ENCODE measurements at regions not wholly inside any gene's neighbourhood (a gene's known extent, or its start where the extent isn't known, plus 50 kb on each side); places are given as distances from the start of the nearest gene placed in this dataset.
"Not testable (repeated sequence)": the region's sequence is repeated elsewhere in the genome, so short reads cannot be mapped to it uniquely, and the experiment has no call there.

GRCh38 chr10:118963933-118964332 lies 65.6 kb upstream of the NANOS1 start:
- POLR2A ChIA-PET = no interaction called here
- H3K4me2 ChIP-seq = no peak overlapping the region
- no peak overlapping the region for H2AFZ ChIP-seq (ENCODE audit: low read depth)
- H4K20me1 ChIP-seq (ENCODE audit: insufficient read depth) = no peaks in the 10 kb centered on the region
- no peaks in the 10 kb centered on the region for H3K36me3 ChIP-seq (replicated peaks in 1 of 2; ENCODE audit: control insufficient read depth in 1 of 2, insufficient read depth in 2 of 2, low read length in 1 of 2)
- peaks cover 5 to 33% of the 10 kb centered on the region in 2 experiments; a peak in 1 of 4 replicates for H3K4me1 ChIP-seq (ENCODE audit: control insufficient read depth in 1 of 2, insufficient read depth in 2 of 2, low read depth in 1 of 2, low read length in 1 of 2)
- no peak for DNase-seq
- H3K79me2 ChIP-seq (ENCODE audit: insufficient read depth) = no peaks in the 10 kb centered on the region
- H3K27me3 ChIP-seq (ENCODE audit: insufficient read depth) = no peaks in the 10 kb centered on the region
- no peaks in the 10 kb centered on the region for H3F3A ChIP-seq (replicated peaks; ENCODE audit: insufficient read depth)
- no peak overlapping the region for H3K9ac ChIP-seq
- no peaks in the 10 kb centered on the region for H3K9me2 ChIP-seq
- H3K27ac ChIP-seq (ENCODE audit: low read depth in 2 of 2, low read length in 1 of 2) = no peak overlapping the region
- CTCF ChIA-PET = no interaction called here
- TF ChIP-seq REST (IDR thresholded peaks at IDR 0.05; ENCODE audit: low read depth, low read length) = no peak
- TF ChIP-seq GABPA (IDR thresholded peaks at IDR 0.05; ENCODE audit: low read depth) = no peak
- no peak for TF ChIP-seq NRF1 (IDR thresholded peaks at IDR 0.05; ENCODE audit: low read depth, low read length)
- no peak for TF ChIP-seq RXRA (IDR thresholded peaks at IDR 0.05; ENCODE audit: borderline replicate concordance, low read depth)
- TF ChIP-seq EP300 (IDR thresholded peaks at IDR 0.05; ENCODE audit: borderline replicate concordance in 1 of 2, low read depth in 1 of 2, low read length in 1 of 2) = no peak
- no peak overlapping the region for H3K4me3 ChIP-seq (ENCODE audit: low read depth in 2 of 2, low read length in 1 of 2)
- no peaks in the 10 kb centered on the region for H3K9me3 ChIP-seq
- WGBS (ENCODE audit: low lambda C conversion rate) = no CpG with 5 or more reads among the region's 2 CpGs

- DNase-seq; H3K9me3 ChIP-seq; H2AFZ ChIP-seq (ENCODE audit: low read depth); H3K4me2 ChIP-seq; H3F3A ChIP-seq (replicated peaks; ENCODE audit: insufficient read depth); H3K9ac ChIP-seq; H3K79me2 ChIP-seq (ENCODE audit: insufficient read depth); CTCF ChIA-PET; H3K27ac ChIP-seq (ENCODE audit: low read depth in 2 of 2, low read length in 1 of 2); H3K4me3 ChIP-seq (ENCODE audit: low read depth in 2 of 2, low read length in 1 of 2); H4K20me1 ChIP-seq (ENCODE audit: insufficient read depth); POLR2A ChIA-PET; H3K36me3 ChIP-seq (replicated peaks in 1 of 2; ENCODE audit: control insufficient read depth in 1 of 2, insufficient read depth in 2 of 2, low read length in 1 of 2); H3K9me2 ChIP-seq; H3K27me3 ChIP-seq (ENCODE audit: insufficient read depth): not testable (repeated sequence)
- peaks cover under 1 to 28% of the 10 kb centered on the region in 2 experiments; a peak in 1 of 4 replicates for H3K4me1 ChIP-seq (ENCODE audit: control insufficient read depth in 1 of 2, insufficient read depth in 2 of 2, low read depth in 1 of 2, low read length in 1 of 2)
- 87% methylated on average over 3 of the region's 3 CpGs for WGBS (ENCODE audit: low lambda C conversion rate)
Measured at GRCh38 chr10:118964476-118964875, 65.0 kb upstream of the NANOS1 start.

- no peak overlapping the region for H3K4me2 ChIP-seq
- H3K27ac ChIP-seq (ENCODE audit: low read depth in 2 of 2, low read length in 1 of 2) = no peak overlapping the region
- no peaks in the 10 kb centered on the region for H3K27me3 ChIP-seq (ENCODE audit: insufficient read depth)
- no peaks in the 10 kb centered on the region for H3K36me3 ChIP-seq (replicated peaks in 1 of 2; ENCODE audit: control insufficient read depth in 1 of 2, insufficient read depth in 2 of 2, low read length in 1 of 2)
- no peaks in the 10 kb centered on the region for H3F3A ChIP-seq (replicated peaks; ENCODE audit: insufficient read depth)
- no peak overlapping the region for H3K4me3 ChIP-seq (ENCODE audit: low read depth in 2 of 2, low read length in 1 of 2)
- no peaks in the 10 kb centered on the region for H3K79me2 ChIP-seq (ENCODE audit: insufficient read depth)
- no peaks in the 10 kb centered on the region for H3K9me3 ChIP-seq
- H3K4me1 ChIP-seq (ENCODE audit: control insufficient read depth in 1 of 2, insufficient read depth in 2 of 2, low read depth in 1 of 2, low read length in 1 of 2) = peaks cover 0 to 28% of the 10 kb centered on the region in 2 experiments; a peak in 1 of 4 replicates
- no peak overlapping the region for H3K9ac ChIP-seq
- no peaks in the 10 kb centered on the region for H4K20me1 ChIP-seq (ENCODE audit: insufficient read depth)
- H2AFZ ChIP-seq (ENCODE audit: low read depth) = no peak overlapping the region
- no peak for DNase-seq
- ChIA-PET POLR2A (no interaction called here), CTCF (no interaction called here)
- 30% methylated on average over 2 of the region's 2 CpGs for WGBS (ENCODE audit: low lambda C conversion rate)
- H3K9me2 ChIP-seq = no peaks in the 10 kb centered on the region
- TF ChIP-seq MEF2A (IDR thresholded peaks at IDR 0.05; ENCODE audit: borderline replicate concordance, low read depth) (no peak), RAD21 (IDR thresholded peaks at IDR 0.05; ENCODE audit: low read length) (no peak), JUND (IDR thresholded peaks at IDR 0.05) (no peak), NRF1 (IDR thresholded peaks at IDR 0.05; ENCODE audit: low read depth, low read length) (no peak), ELF1 (IDR thresholded peaks at IDR 0.05) (no peak), USF1 (IDR thresholded peaks at IDR 0.05; ENCODE audit: borderline replicate concordance, low read depth) (no peak), TCF12 (IDR thresholded peaks at IDR 0.05) (no peak), ZBTB33 (IDR thresholded peaks at IDR 0.05; ENCODE audit: borderline replicate concordance, low read depth) (no peak), RFX5 (IDR thresholded peaks at IDR 0.05; ENCODE audit: low read length) (no peak), IRF3 (IDR thresholded peaks at IDR 0.05; ENCODE audit: low read depth, low read length) (no peak), SMC3 (IDR thresholded peaks at IDR 0.05; ENCODE audit: low read depth, low read length) (no peak), TEAD4 (IDR thresholded peaks at IDR 0.05; ENCODE audit: borderline replicate concordance, insufficient read depth) (no peak)
Measured at GRCh38 chr10:118965096-118965495, 64.4 kb upstream of the NANOS1 start.
